ENCODE measurements at regions not wholly inside any gene's neighbourhood (a gene's known extent, or its start where the extent isn't known, plus 50 kb on each side); places are given as distances from the start of the nearest gene placed in this dataset.

GRCh38 chr12:19068137-19068536, 61.4 kb upstream of the PLEKHA5 start:
- ATAC-seq (no peak), DNase-seq (no peak)
- ChIA-PET CTCF (no interaction called here), POLR2A (ENCODE audit: unreplicated experiment) (no interaction called here)
- no peak overlapping the region for H3K4me3 ChIP-seq (ENCODE audit: low read length)
- H3K79me2 ChIP-seq (ENCODE audit: low read length): no peaks in the 10 kb centered on the region
- H3K27me3 ChIP-seq (ENCODE audit: low read length): no peaks in the 10 kb centered on the region
- H3K4me1 ChIP-seq (ENCODE audit: insufficient read depth, low read length): no peaks in the 10 kb centered on the region
- no peak overlapping the region for H3K4me2 ChIP-seq (ENCODE audit: low read length)
- no peaks in the 10 kb centered on the region for H3K9me2 ChIP-seq (replicated peaks; ENCODE audit: low read length)
- no peak for TF ChIP-seq EZH2 (IDR thresholded peaks at IDR 0.05; ENCODE audit: low read length, unreplicated experiment)
- TF ChIP-seq, protein P1, sequence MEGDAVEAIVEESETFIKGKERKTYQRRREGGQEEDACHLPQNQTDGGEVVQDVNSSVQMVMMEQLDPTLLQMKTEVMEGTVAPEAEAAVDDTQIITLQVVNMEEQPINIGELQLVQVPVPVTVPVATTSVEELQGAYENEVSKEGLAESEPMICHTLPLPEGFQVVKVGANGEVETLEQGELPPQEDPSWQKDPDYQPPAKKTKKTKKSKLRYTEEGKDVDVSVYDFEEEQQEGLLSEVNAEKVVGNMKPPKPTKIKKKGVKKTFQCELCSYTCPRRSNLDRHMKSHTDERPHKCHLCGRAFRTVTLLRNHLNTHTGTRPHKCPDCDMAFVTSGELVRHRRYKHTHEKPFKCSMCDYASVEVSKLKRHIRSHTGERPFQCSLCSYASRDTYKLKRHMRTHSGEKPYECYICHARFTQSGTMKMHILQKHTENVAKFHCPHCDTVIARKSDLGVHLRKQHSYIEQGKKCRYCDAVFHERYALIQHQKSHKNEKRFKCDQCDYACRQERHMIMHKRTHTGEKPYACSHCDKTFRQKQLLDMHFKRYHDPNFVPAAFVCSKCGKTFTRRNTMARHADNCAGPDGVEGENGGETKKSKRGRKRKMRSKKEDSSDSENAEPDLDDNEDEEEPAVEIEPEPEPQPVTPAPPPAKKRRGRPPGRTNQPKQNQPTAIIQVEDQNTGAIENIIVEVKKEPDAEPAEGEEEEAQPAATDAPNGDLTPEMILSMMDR (conservative IDR thresholded peaks at IDR 0.05; ENCODE audit: low read depth, low read length): no peak
- TF ChIP-seq EZH2phosphoT487 (IDR thresholded peaks at IDR 0.05; ENCODE audit: borderline replicate concordance, low read length): no peak
- H3K27ac ChIP-seq (ENCODE audit: low read length): no peak overlapping the region
- no peaks in the 10 kb centered on the region for H4K20me1 ChIP-seq (ENCODE audit: low read length)
- BruUV-seq (replicated peaks): no TSS peak
- H3K36me3 ChIP-seq (ENCODE audit: low read depth, low read length): no peaks in the 10 kb centered on the region
- H3K9ac ChIP-seq (ENCODE audit: low read length): no peak overlapping the region
- intact Hi-C loops (cut with micrococcal nuclease): no loop called here
- no peak overlapping the region for H2AFZ ChIP-seq (ENCODE audit: low read length)
- H3K9me3 ChIP-seq (ENCODE audit: low read length): no peaks in the 10 kb centered on the region
- H3F3A ChIP-seq (ENCODE audit: low read length, unreplicated experiment): no peaks in the 10 kb centered on the region

- Histone ChIP-seq H3K9me3 (ENCODE audit: low read length) (no peaks in the 10 kb centered on the region), H2AFZ (ENCODE audit: low read length) (no peak overlapping the region), H3K4me3 (ENCODE audit: low read length) (no peak overlapping the region), H3K9ac (ENCODE audit: low read length) (no peak overlapping the region), H3K9me2 (replicated peaks; ENCODE audit: low read length) (no peaks in the 10 kb centered on the region), H3K36me3 (ENCODE audit: low read depth, low read length) (no peaks in the 10 kb centered on the region), H3K79me2 (ENCODE audit: low read length) (no peaks in the 10 kb centered on the region), H3K27ac (ENCODE audit: low read length) (no peak overlapping the region), H3K4me2 (ENCODE audit: low read length) (no peak overlapping the region), H3F3A (ENCODE audit: low read length, unreplicated experiment) (no peaks in the 10 kb centered on the region), H3K27me3 (ENCODE audit: low read length) (no peaks in the 10 kb centered on the region), H3K4me1 (ENCODE audit: insufficient read depth, low read length) (no peaks in the 10 kb centered on the region), H4K20me1 (ENCODE audit: low read length) (no peaks in the 10 kb centered on the region)
- DNase-seq: no peak
- POLR2A ChIA-PET (ENCODE audit: unreplicated experiment): no interaction called here
- CTCF ChIA-PET: no interaction called here
- intact Hi-C loops (cut with micrococcal nuclease): no loop called here
- ATAC-seq: no peak
- TF ChIP-seq EZH2 (IDR thresholded peaks at IDR 0.05; ENCODE audit: low read length, unreplicated experiment) (no peak), EZH2phosphoT487 (IDR thresholded peaks at IDR 0.05; ENCODE audit: borderline replicate concordance, low read length) (no peak)
- TF ChIP-seq, protein P1 (conservative IDR thresholded peaks at IDR 0.05; ENCODE audit: low read depth, low read length): no peak
- no TSS peak for BruUV-seq (replicated peaks)
These were observed 59.2 kb upstream of the PLEKHA5 start for GRCh38 chr12:19070341-19070740.

GRCh38 chr12:19074700-19075099, 54.8 kb upstream of the PLEKHA5 start:
- Histone ChIP-seq H2AFZ (ENCODE audit: low read length) (no peak overlapping the region), H4K20me1 (ENCODE audit: low read length) (no peaks in the 10 kb centered on the region), H3K4me1 (ENCODE audit: insufficient read depth, low read length) (no peaks in the 10 kb centered on the region), H3K9me2 (replicated peaks; ENCODE audit: low read length) (no peaks in the 10 kb centered on the region), H3K27ac (ENCODE audit: low read length) (no peak overlapping the region), H3K27me3 (ENCODE audit: low read length) (no peaks in the 10 kb centered on the region), H3K4me2 (ENCODE audit: low read length) (no peak overlapping the region), H3K79me2 (ENCODE audit: low read length) (no peaks in the 10 kb centered on the region), H3K9me3 (ENCODE audit: low read length) (no peaks in the 10 kb centered on the region), H3K9ac (ENCODE audit: low read length) (no peak overlapping the region), H3K4me3 (ENCODE audit: low read length) (no peak overlapping the region), H3F3A (ENCODE audit: low read length, unreplicated experiment) (no peaks in the 10 kb centered on the region), H3K36me3 (ENCODE audit: low read depth, low read length) (no peaks in the 10 kb centered on the region)
- DNase-seq: peak; percentile 5
- BruUV-seq (replicated peaks): no TSS peak
- CTCF ChIA-PET: no interaction called here
- intact Hi-C loops (cut with micrococcal nuclease): no loop called here
- no peak for ATAC-seq
- TF ChIP-seq EZH2 (IDR thresholded peaks at IDR 0.05; ENCODE audit: low read length, unreplicated experiment) (no peak), EZH2phosphoT487 (IDR thresholded peaks at IDR 0.05; ENCODE audit: borderline replicate concordance, low read length) (no peak)
- TF ChIP-seq, protein P1 (conservative IDR thresholded peaks at IDR 0.05; ENCODE audit: low read depth, low read length): no peak
- POLR2A ChIA-PET (ENCODE audit: unreplicated experiment): no interaction called here

All from PC-3 (cell line).